ENCODE measurements at regions not wholly inside any gene's neighbourhood (a gene's known extent, or its start where the extent isn't known, plus 50 kb on each side); places are given as distances from the start of the nearest gene placed in this dataset.
"Not testable (repeated sequence)": the region's sequence is repeated elsewhere in the genome, so short reads cannot be mapped to it uniquely, and the experiment has no call there.

- Mint-ChIP-seq H3K36me3 (no peaks in the 10 kb centered on the region), H3K27ac (no peak overlapping the region), H3K9me3 (no peaks in the 10 kb centered on the region), H3K4me1 (no peaks in the 10 kb centered on the region), H3K27me3 (no peaks in the 10 kb centered on the region), H3K4me3 (no peak overlapping the region)
- DNase-seq, result no peak
Observed at GRCh38 chr15:22228101-22228762, 147.9 kb downstream of the OR4M2 start.

- Mint-ChIP-seq H3K27ac (no peak overlapping the region), H3K9me3 (no peaks in the 10 kb centered on the region), H3K36me3 (no peaks in the 10 kb centered on the region), H3K4me3 (no peak overlapping the region), H3K27me3 (no peaks in the 10 kb centered on the region), H3K4me1 (no peaks in the 10 kb centered on the region)
- DNase-seq, result no peak
Observed at GRCh38 chr15:22229990-22230819, 149.9 kb downstream of the OR4M2 start.

- Mint-ChIP-seq H3K27ac (no peak overlapping the region), H3K36me3 (no peaks in the 10 kb centered on the region), H3K27me3 (no peaks in the 10 kb centered on the region), H3K9me3 (no peaks in the 10 kb centered on the region), H3K4me1 (no peaks in the 10 kb centered on the region), H3K4me3 (no peak overlapping the region)
- DNase-seq, result no peak
Observed at GRCh38 chr15:22231603-22232002, 151.3 kb downstream of the OR4M2 start.

GRCh38 chr15:22232675-22233074 is 152.3 kb downstream of the OR4M2 start:
- no peaks in the 10 kb centered on the region for H3K9me3 Mint-ChIP-seq

GRCh38 chr15:22235261-22235930 is 155.1 kb downstream of the OR4M2 start:
- not testable (repeated sequence) for H3K4me1 Mint-ChIP-seq, H3K36me3 Mint-ChIP-seq, DNase-seq, H3K9me3 Mint-ChIP-seq, H3K27me3 Mint-ChIP-seq, H3K27ac Mint-ChIP-seq, H3K4me3 Mint-ChIP-seq

More at GRCh38 chr15:22232675-22233074, 152.3 kb downstream of the OR4M2 start:
- DNase-seq, result no peak
- H3K27me3 Mint-ChIP-seq, result no peaks in the 10 kb centered on the region
- H3K27ac Mint-ChIP-seq, result no peak overlapping the region
- no peaks in the 10 kb centered on the region for H3K36me3 Mint-ChIP-seq
- no peaks in the 10 kb centered on the region for H3K4me1 Mint-ChIP-seq
- no peak overlapping the region for H3K4me3 Mint-ChIP-seq

- H3K4me1 Mint-ChIP-seq, result peaks cover 2% of the 10 kb centered on the region
- H3K27ac Mint-ChIP-seq, result no peak overlapping the region
- H3K36me3 Mint-ChIP-seq, result no peaks in the 10 kb centered on the region
- no peaks in the 10 kb centered on the region for H3K9me3 Mint-ChIP-seq
- peaks cover 5% of the 10 kb centered on the region for H3K27me3 Mint-ChIP-seq
- DNase-seq, result no peak
- no peak overlapping the region for H3K4me3 Mint-ChIP-seq
Observed at GRCh38 chr15:22236469-22236868, 156.1 kb downstream of the OR4M2 start.

GRCh38 chr15:22237891-22238275 is 157.6 kb downstream of the OR4M2 start:
- Mint-ChIP-seq H3K27me3 (peaks cover 5% of the 10 kb centered on the region), H3K9me3 (no peaks in the 10 kb centered on the region), H3K4me3 (no peak overlapping the region), H3K4me1 (peaks cover 2% of the 10 kb centered on the region), H3K36me3 (no peaks in the 10 kb centered on the region), H3K27ac (no peak overlapping the region)
- no peak for DNase-seq

- DNase-seq, H3K4me1 Mint-ChIP-seq, H3K9me3 Mint-ChIP-seq, H3K27ac Mint-ChIP-seq, H3K27me3 Mint-ChIP-seq, H3K36me3 Mint-ChIP-seq, H3K4me3 Mint-ChIP-seq: not testable (repeated sequence)
Observed at GRCh38 chr15:22238276-22238958, 158.1 kb downstream of the OR4M2 start.

GRCh38 chr15:22238959-22239805 is 158.9 kb downstream of the OR4M2 start:
- H3K36me3 Mint-ChIP-seq, DNase-seq, H3K27ac Mint-ChIP-seq, H3K4me3 Mint-ChIP-seq, H3K9me3 Mint-ChIP-seq, H3K4me1 Mint-ChIP-seq: not testable (repeated sequence)
- H3K27me3 Mint-ChIP-seq, result peaks cover 14% of the 10 kb centered on the region

- Mint-ChIP-seq H3K27ac (no peak overlapping the region), H3K27me3 (peaks cover 19% of the 10 kb centered on the region), H3K4me3 (no peak overlapping the region), H3K4me1 (peaks cover 2% of the 10 kb centered on the region), H3K36me3 (no peaks in the 10 kb centered on the region), H3K9me3 (no peaks in the 10 kb centered on the region)
- DNase-seq, result no peak
Observed at GRCh38 chr15:22239806-22240180, 159.5 kb downstream of the OR4M2 start.

- DNase-seq, result no peak
- Mint-ChIP-seq H3K4me1 (peaks cover 2% of the 10 kb centered on the region), H3K27ac (no peak overlapping the region)
Observed at GRCh38 chr15:22240403-22240802, 160.1 kb downstream of the OR4M2 start.

GRCh38 chr15:22240986-22241385 is 160.7 kb downstream of the OR4M2 start:
- Mint-ChIP-seq H3K36me3 (no peaks in the 10 kb centered on the region), H3K4me1 (peaks cover 2% of the 10 kb centered on the region), H3K27me3 (peaks cover 21% of the 10 kb centered on the region), H3K4me3 (no peak overlapping the region), H3K27ac (no peak overlapping the region), H3K9me3 (no peaks in the 10 kb centered on the region)
- no peak for DNase-seq

More at GRCh38 chr15:22240403-22240802, 160.1 kb downstream of the OR4M2 start:
- H3K4me3 Mint-ChIP-seq, result no peak overlapping the region
- H3K36me3 Mint-ChIP-seq, result no peaks in the 10 kb centered on the region
- H3K9me3 Mint-ChIP-seq, result no peaks in the 10 kb centered on the region
- H3K27me3 Mint-ChIP-seq, result peaks cover 20% of the 10 kb centered on the region

- H3K36me3 Mint-ChIP-seq, result peaks cover 2% of the 10 kb centered on the region
- peaks cover 2% of the 10 kb centered on the region for H3K4me1 Mint-ChIP-seq
- H3K27me3 Mint-ChIP-seq, result peaks cover 25% of the 10 kb centered on the region
- H3K9me3 Mint-ChIP-seq, result no peaks in the 10 kb centered on the region
- no peak overlapping the region for H3K4me3 Mint-ChIP-seq
- no peak overlapping the region for H3K27ac Mint-ChIP-seq
- DNase-seq, result no peak
Observed at GRCh38 chr15:22241451-22241850, 161.1 kb downstream of the OR4M2 start.

- not testable (repeated sequence) for DNase-seq, H3K4me1 Mint-ChIP-seq, H3K4me3 Mint-ChIP-seq, H3K36me3 Mint-ChIP-seq, H3K9me3 Mint-ChIP-seq, H3K27ac Mint-ChIP-seq
- H3K27me3 Mint-ChIP-seq, result peaks cover 25% of the 10 kb centered on the region
Observed at GRCh38 chr15:22242311-22242710, 162.0 kb downstream of the OR4M2 start.
